ENCODE measurements at regions not wholly inside any gene's neighbourhood (a gene's known extent, or its start where the extent isn't known, plus 50 kb on each side); places are given as distances from the start of the nearest gene placed in this dataset.

DNA sequence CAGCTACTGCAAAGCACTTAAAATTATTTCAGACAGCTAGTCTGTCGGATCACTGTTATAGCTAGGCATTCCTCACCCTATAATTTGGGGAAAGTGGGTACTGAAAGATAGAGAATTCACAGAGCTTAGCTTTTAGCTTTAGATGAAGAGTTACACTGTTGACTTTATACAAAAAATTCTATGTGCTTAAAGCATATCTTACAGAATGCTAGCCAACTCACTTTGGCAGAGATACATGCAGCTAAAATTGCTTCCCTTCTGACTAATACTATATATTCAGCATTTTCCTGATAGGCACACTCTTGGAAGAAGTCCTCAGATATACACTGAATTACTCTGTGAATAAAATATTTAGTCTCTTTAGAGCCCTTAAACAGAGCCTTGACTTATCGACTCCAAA, 353.5 kb upstream of the STEAP1 start:
- DNase-seq (ENCODE audit: unreplicated experiment): no peak
- BruUV-seq (replicated peaks): no TSS peak
- Mint-ChIP-seq H3K4me3 (ENCODE audit: unreplicated experiment) (no peak overlapping the region), H3K36me3 (ENCODE audit: insufficient read depth, unreplicated experiment) (no peaks in the 10 kb centered on the region), H3K9me3 (ENCODE audit: unreplicated experiment) (peaks cover 14% of the 10 kb centered on the region), H3K27me3 (ENCODE audit: insufficient read depth, unreplicated experiment) (no peaks in the 10 kb centered on the region), H3K27ac (ENCODE audit: low read depth, unreplicated experiment) (no peak overlapping the region), H3K4me1 (ENCODE audit: insufficient read depth, unreplicated experiment) (no peaks in the 10 kb centered on the region)
- CTCF ChIA-PET: no interaction called here
- TF ChIP-seq CTCF (IDR thresholded peaks at IDR 0.05; ENCODE audit: unreplicated experiment): no peak
- POLR2A ChIA-PET: no interaction called here
- intact Hi-C loops (cut with micrococcal nuclease): no loop called here

GRCh38 chr7:89809291-89809690, 345.0 kb upstream of the STEAP1 start:
- H3K4me3 Mint-ChIP-seq (ENCODE audit: unreplicated experiment): no peak overlapping the region
- ChIA-PET POLR2A (no interaction called here), CTCF (no interaction called here)
- intact Hi-C loops (cut with micrococcal nuclease): no loop called here
- TF ChIP-seq CTCF (IDR thresholded peaks at IDR 0.05; ENCODE audit: unreplicated experiment): no peak
- no peak overlapping the region for H3K27ac Mint-ChIP-seq (ENCODE audit: low read depth, unreplicated experiment)
- no peaks in the 10 kb centered on the region for H3K36me3 Mint-ChIP-seq (ENCODE audit: insufficient read depth, unreplicated experiment)
- BruUV-seq (replicated peaks): no TSS peak
- peaks cover 8% of the 10 kb centered on the region for H3K9me3 Mint-ChIP-seq (ENCODE audit: unreplicated experiment)
- H3K27me3 Mint-ChIP-seq (ENCODE audit: insufficient read depth, unreplicated experiment): no peaks in the 10 kb centered on the region
- no peaks in the 10 kb centered on the region for H3K4me1 Mint-ChIP-seq (ENCODE audit: insufficient read depth, unreplicated experiment)
- DNase-seq (ENCODE audit: unreplicated experiment): no peak

DNA sequence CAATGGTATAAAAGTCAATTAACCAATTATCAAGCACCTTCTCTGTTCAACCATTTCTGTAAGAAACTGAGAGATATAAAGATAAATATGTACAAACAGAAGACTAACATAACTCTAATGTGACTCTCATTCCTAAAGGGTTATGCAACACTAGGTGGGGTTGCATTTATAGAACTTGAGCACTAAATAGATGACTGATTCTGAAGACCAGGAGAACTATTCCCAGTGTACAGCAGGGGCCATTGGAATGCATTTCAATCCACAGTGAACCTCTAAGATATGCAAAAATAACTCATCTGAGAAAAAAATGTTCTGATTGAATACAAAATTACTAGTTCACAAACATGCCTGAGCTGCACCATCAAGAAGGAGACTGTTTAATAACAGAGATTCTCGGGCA, 341.2 kb upstream of the STEAP1 start:
- no peak for DNase-seq (ENCODE audit: unreplicated experiment)
- intact Hi-C loops (cut with micrococcal nuclease): no loop called here

DNA sequence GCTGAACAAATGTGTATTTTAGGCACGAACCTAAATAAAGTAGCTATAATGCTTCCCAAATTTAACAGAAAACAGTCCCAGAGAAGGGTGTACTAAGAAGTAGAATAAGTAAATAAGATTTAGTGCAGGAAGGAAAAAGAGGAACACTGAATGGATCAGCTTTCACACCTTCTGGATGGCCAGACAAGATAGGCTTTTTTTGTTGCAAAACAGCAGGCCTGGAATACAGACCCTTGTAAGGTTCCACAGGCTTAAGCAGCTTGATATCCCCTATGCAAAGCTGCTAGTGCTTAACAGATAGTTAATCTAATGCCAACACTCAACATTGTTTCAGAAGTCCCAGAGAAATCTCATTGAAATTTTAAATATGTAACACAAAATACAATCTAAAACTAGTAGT, 328.1 kb upstream of the STEAP1 start:
- H3K9me3 Mint-ChIP-seq (ENCODE audit: unreplicated experiment): no peaks in the 10 kb centered on the region
- intact Hi-C loops (cut with micrococcal nuclease): no loop called here
- H3K27ac Mint-ChIP-seq (ENCODE audit: low read depth, unreplicated experiment): no peak overlapping the region
- ChIA-PET POLR2A (no interaction called here), CTCF (no interaction called here)
- no peaks in the 10 kb centered on the region for H3K4me1 Mint-ChIP-seq (ENCODE audit: insufficient read depth, unreplicated experiment)
- DNase-seq (ENCODE audit: unreplicated experiment): no peak
- BruUV-seq (replicated peaks): no TSS peak
- H3K36me3 Mint-ChIP-seq (ENCODE audit: insufficient read depth, unreplicated experiment): no peaks in the 10 kb centered on the region
- TF ChIP-seq CTCF (IDR thresholded peaks at IDR 0.05; ENCODE audit: unreplicated experiment): no peak
- peaks cover 6% of the 10 kb centered on the region for H3K27me3 Mint-ChIP-seq (ENCODE audit: insufficient read depth, unreplicated experiment)
- H3K4me3 Mint-ChIP-seq (ENCODE audit: unreplicated experiment): no peak overlapping the region

More for the DNA sequence above, 341.2 kb upstream of the STEAP1 start:
- Mint-ChIP-seq H3K9me3 (ENCODE audit: unreplicated experiment) (no peaks in the 10 kb centered on the region), H3K4me3 (ENCODE audit: unreplicated experiment) (no peak overlapping the region), H3K36me3 (ENCODE audit: insufficient read depth, unreplicated experiment) (no peaks in the 10 kb centered on the region), H3K27me3 (ENCODE audit: insufficient read depth, unreplicated experiment) (peaks cover under 1% of the 10 kb centered on the region), H3K4me1 (ENCODE audit: insufficient read depth, unreplicated experiment) (no peaks in the 10 kb centered on the region), H3K27ac (ENCODE audit: low read depth, unreplicated experiment) (no peak overlapping the region)
- TF ChIP-seq CTCF (IDR thresholded peaks at IDR 0.05; ENCODE audit: unreplicated experiment): no peak
- ChIA-PET CTCF (interaction anchor here (0.6 to 0.8 kb wide), 2 partner anchors 25 to 31 kb away, joined by 3 read pairs; no protein-coding TSS in a partner anchor), POLR2A (no interaction called here)
- no TSS peak for BruUV-seq (replicated peaks)
